ENCODE measurements at regions not wholly inside any gene's neighbourhood (a gene's known extent, or its start where the extent isn't known, plus 50 kb on each side); places are given as distances from the start of the nearest gene placed in this dataset.

DNA sequence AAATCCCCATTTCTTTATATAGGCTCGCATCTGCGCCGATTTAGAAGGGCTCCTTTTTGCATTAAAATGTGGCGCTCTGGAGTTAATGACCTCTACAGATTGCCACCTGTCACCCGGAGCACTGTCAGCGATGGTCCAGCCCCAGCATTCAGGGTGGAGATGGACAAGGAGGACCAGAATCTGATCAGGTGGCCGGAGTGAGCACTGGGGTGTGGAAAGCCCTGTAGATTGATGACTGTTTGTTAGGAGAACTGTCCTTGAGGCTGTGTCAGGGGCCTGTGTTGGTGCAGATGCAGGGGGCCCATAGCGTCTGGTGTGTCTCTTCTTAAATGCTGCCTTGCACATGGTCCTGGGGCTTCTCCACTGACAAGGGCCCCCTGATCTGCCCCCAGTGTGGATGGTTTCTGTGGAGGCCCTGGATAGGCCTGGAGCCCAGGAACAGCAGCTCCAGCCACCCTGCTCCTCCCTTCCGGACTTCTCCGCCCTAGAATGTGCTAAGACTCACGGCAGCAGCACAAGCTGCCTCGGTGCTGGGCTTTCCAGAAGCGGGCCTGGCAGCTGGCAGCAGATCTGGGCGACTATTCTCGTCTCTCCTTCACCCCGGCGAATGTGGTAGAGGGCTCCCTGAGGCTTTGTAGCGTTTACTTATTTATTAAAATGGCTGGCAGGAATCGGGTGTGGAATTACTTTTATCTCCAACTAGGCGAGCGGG is 1333.3 kb downstream of the BRD1 start:
- Histone ChIP-seq H3K79me2 (ENCODE audit: insufficient read depth, low read length) (no peaks in the 10 kb centered on the region), H3K27me3 (ENCODE audit: insufficient read depth, low read length) (no peaks in the 10 kb centered on the region), H3K9me3 (ENCODE audit: control insufficient read depth in 1 of 2, insufficient read depth in 1 of 2, low read depth in 1 of 2, low read length in 2 of 2) (no peaks in the 10 kb centered on the region), H3K9me2 (ENCODE audit: insufficient read depth) (no peaks in the 10 kb centered on the region), H3K36me3 (ENCODE audit: control insufficient read depth in 1 of 2, insufficient read depth in 2 of 2, low read length in 2 of 2) (no peaks in the 10 kb centered on the region), H3K4me2 (ENCODE audit: low read length) (no peak overlapping the region), H4K20me1 (ENCODE audit: insufficient read depth) (no peaks in the 10 kb centered on the region), H2AFZ (ENCODE audit: low read depth, low read length, poor library complexity, severe bottlenecking) (no peak overlapping the region), H3K27ac (ENCODE audit: low read depth, low read length) (no peak overlapping the region), H3K4me3 (replicated peaks in 1 of 2; ENCODE audit: low read depth in 1 of 2, low read length in 2 of 2) (no peak overlapping the region), H3K4me1 (ENCODE audit: control insufficient read depth in 1 of 2, insufficient read depth in 2 of 2, low read length in 2 of 2) (no peaks in the 10 kb centered on the region), H3K9ac (ENCODE audit: low read length) (no peak overlapping the region)
- no peak for ATAC-seq
- no peak for DNase-seq (ENCODE audit: low read depth, low spot score)
- TF ChIP-seq, protein P1, sequence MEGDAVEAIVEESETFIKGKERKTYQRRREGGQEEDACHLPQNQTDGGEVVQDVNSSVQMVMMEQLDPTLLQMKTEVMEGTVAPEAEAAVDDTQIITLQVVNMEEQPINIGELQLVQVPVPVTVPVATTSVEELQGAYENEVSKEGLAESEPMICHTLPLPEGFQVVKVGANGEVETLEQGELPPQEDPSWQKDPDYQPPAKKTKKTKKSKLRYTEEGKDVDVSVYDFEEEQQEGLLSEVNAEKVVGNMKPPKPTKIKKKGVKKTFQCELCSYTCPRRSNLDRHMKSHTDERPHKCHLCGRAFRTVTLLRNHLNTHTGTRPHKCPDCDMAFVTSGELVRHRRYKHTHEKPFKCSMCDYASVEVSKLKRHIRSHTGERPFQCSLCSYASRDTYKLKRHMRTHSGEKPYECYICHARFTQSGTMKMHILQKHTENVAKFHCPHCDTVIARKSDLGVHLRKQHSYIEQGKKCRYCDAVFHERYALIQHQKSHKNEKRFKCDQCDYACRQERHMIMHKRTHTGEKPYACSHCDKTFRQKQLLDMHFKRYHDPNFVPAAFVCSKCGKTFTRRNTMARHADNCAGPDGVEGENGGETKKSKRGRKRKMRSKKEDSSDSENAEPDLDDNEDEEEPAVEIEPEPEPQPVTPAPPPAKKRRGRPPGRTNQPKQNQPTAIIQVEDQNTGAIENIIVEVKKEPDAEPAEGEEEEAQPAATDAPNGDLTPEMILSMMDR (IDR thresholded peaks at IDR 0.05 in 2 of 3, conservative IDR thresholded peaks at IDR 0.05 in 1 of 3; ENCODE audit: borderline replicate concordance in 1 of 3, insufficient read depth in 1 of 3, low read depth in 2 of 3, low read length in 2 of 3): no peak
- TF ChIP-seq TCF7L2 (IDR thresholded peaks at IDR 0.05; ENCODE audit: borderline replicate concordance, extremely low read depth, insufficient read depth, insufficient read length) (no peak), POLR2A (IDR thresholded peaks at IDR 0.05; ENCODE audit: borderline replicate concordance, extremely low read depth, insufficient read depth, insufficient read length) (no peak), ZNF274 (IDR thresholded peaks at IDR 0.05; ENCODE audit: low read depth, low read length) (no peak), CBX3 (IDR thresholded peaks at IDR 0.05; ENCODE audit: low read depth) (no peak), EZH2phosphoT487 (IDR thresholded peaks at IDR 0.05; ENCODE audit: borderline replicate concordance) (no peak), ZFX (IDR thresholded peaks at IDR 0.05) (no peak), RAD21 (IDR thresholded peaks at IDR 0.05; ENCODE audit: low read depth) (no peak)
- TF ChIP-seq, protein P2, sequence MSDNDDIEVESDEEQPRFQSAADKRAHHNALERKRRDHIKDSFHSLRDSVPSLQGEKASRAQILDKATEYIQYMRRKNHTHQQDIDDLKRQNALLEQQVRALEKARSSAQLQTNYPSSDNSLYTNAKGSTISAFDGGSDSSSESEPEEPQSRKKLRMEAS (IDR thresholded peaks at IDR 0.05): no peak
- BruUV-seq (replicated peaks): no TSS peak
- ChIA-PET RAD21 (ENCODE audit: low non-redundant PET in 1 of 2, low total read pairs in 2 of 2, uncharacterized antibody in 2 of 2, unreplicated experiment in 2 of 2) (no interaction called here), CTCF (no interaction called here), POLR2A (no interaction called here)
- intact Hi-C loops (cut with micrococcal nuclease): loop anchor here (5.0 kb wide), 2 partner anchors 657 to 867 kb away; no protein-coding TSS in a partner anchor
